Lung (tissue), 11 donors: ENCODE measurements at regions not wholly inside any gene's neighbourhood (a gene's known extent, or its start where the extent isn't known, plus 50 kb on each side); places are given as distances from the start of the nearest gene placed in this dataset.

ENCODE experiments used
- ATAC-seq: fragments of 200-7000 bp; cut with Tn5 transposase; one replicate; pipeline ENCODE4 v1.9.1; 2020; ENCODE audit warnings: moderate number of reproducible peaks; ENCODE audit not compliant: insufficient read depth, low FRiP score
- DNase-seq, 3 donors: peaks; one replicate each; pipeline ENCODE4 v3.0.0-alpha.2; 2013 to 2017
- H3K27ac ChIP-seq, 2 donors: one replicate each; pipeline ENCODE4 v1.5.1; 2013; ENCODE audit warnings: mild to moderate bottlenecking in 2 of 2, moderate library complexity in 2 of 2, control low read depth in 1 of 2, inconsistent platforms in 1 of 2, low read depth in 1 of 2, low read length in 1 of 2
- H3K27me3 ChIP-seq, 3 donors: one replicate each; pipeline ENCODE4 v1.5.1; 2013; ENCODE audit warnings: low read length in 2 of 3; ENCODE audit not compliant: control insufficient read depth in 3 of 3, insufficient read depth in 3 of 3
- H3K36me3 ChIP-seq, 4 donors: one replicate each; pipeline ENCODE4 v1.5.1; 2013; ENCODE audit warnings: low read length in 4 of 4, mild to moderate bottlenecking in 1 of 4, moderate library complexity in 1 of 4; ENCODE audit not compliant: control insufficient read depth in 4 of 4, insufficient read depth in 4 of 4
- H3K4me1 ChIP-seq, 5 donors: one replicate each; pipeline ENCODE4 v1.5.1; 2013; ENCODE audit warnings: low read length in 5 of 5, mild to moderate bottlenecking in 2 of 5, moderate library complexity in 1 of 5; ENCODE audit not compliant: control insufficient read depth in 5 of 5, insufficient read depth in 5 of 5
- H3K4me3 ChIP-seq: one replicate; pipeline ENCODE4 v1.5.1; 2013; ENCODE audit warnings: mild to moderate bottlenecking, control low read depth, moderate library complexity
- H3K9ac ChIP-seq, 2 donors: one replicate each; pipeline ENCODE4 v1.5.1; 2013; ENCODE audit warnings: low read length in 2 of 2, control low read depth in 1 of 2; ENCODE audit not compliant: insufficient read depth in 1 of 2
- H3K9me3 ChIP-seq, 4 donors: one replicate each; pipeline ENCODE4 v1.5.1; 2013; ENCODE audit warnings: low read length in 3 of 4, mild to moderate bottlenecking in 1 of 4, moderate library complexity in 1 of 4; ENCODE audit not compliant: control insufficient read depth in 4 of 4, insufficient read depth in 3 of 4
- WGBS, 2 donors: extraction: QIAGEN DNeasy Blood & Tissue Kit; methylation state at CpG; one replicate each; pipeline ENCODE4 v1.1.7; 2013; 5-methylcytosine and 5-hydroxymethylcytosine counted together
- TF ChIP-seq, protein P1 (sequence below): IDR thresholded peaks from 2 replicates; pipeline ENCODE4 v1.5.1; 2012; ENCODE audit warnings: mild to moderate bottlenecking; ENCODE audit errors: control extremely low read depth, extremely low read depth
- donor health status: control.
- donor health status: control.
- donor health status: Bipolar disorder and iron deficiency.
- donor health status: healthy.
- donor health status: DM: yes; HTN: yes; CAD: no.

DNA sequence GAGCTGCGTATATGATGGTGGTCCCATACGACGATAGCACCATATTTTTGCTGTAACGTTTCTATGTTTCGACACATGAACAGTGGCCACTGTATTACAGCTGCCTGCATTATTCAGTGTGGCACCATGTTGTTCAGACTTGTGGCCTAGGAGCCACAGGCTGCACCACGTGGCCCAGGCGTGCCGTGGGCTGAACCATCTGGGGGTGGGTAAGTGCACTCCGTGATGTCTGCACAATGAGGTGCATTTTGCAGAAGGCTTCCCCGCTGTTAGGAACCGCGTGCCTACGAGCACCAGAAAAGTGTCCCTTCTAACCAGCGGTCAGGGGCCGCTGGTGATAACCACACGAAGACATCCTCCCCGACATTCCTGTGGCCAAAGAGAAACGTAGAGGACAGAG, 433.7 kb upstream of the MYT1L start:
- 90 to 92% methylated on average over 18 of the region's 18 CpGs for WGBS, 2 donors
- Histone ChIP-seq H3K9me3 (peaks cover 0 to 6% (median 0%) of the 10 kb centered on the region in 4 donors), H3K9ac (no peak overlapping the region), H3K4me1 (peaks cover 0 to 3% (median 0%) of the 10 kb centered on the region in 5 donors), H3K27ac (no peak overlapping the region), H3K4me3 (no peak overlapping the region), H3K36me3 (no peaks in the 10 kb centered on the region), H3K27me3 (no peaks in the 10 kb centered on the region)
- DNase-seq (no peak), ATAC-seq (no peak)
- TF ChIP-seq, protein P1, sequence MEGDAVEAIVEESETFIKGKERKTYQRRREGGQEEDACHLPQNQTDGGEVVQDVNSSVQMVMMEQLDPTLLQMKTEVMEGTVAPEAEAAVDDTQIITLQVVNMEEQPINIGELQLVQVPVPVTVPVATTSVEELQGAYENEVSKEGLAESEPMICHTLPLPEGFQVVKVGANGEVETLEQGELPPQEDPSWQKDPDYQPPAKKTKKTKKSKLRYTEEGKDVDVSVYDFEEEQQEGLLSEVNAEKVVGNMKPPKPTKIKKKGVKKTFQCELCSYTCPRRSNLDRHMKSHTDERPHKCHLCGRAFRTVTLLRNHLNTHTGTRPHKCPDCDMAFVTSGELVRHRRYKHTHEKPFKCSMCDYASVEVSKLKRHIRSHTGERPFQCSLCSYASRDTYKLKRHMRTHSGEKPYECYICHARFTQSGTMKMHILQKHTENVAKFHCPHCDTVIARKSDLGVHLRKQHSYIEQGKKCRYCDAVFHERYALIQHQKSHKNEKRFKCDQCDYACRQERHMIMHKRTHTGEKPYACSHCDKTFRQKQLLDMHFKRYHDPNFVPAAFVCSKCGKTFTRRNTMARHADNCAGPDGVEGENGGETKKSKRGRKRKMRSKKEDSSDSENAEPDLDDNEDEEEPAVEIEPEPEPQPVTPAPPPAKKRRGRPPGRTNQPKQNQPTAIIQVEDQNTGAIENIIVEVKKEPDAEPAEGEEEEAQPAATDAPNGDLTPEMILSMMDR, result no peak

DNA sequence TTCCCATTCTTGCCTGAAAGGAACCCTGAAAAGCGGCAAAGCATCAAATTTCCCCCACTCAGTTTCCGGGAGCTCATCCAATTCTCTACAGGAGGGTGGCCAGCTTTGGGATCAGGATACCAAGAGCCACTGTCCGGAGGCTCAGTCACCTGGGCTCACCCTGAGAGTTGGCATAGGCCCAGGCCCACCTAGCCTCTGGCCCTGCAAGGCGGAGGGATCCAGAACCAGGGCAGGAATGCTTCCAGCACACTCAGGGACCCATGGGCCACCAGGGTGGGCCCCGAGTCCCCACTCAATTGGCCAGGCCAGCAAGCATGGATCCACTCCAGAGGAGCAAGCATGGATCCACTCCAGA, 432.9 kb upstream of the MYT1L start:
- H3K27me3 ChIP-seq, result no peaks in the 10 kb centered on the region
- H3K27ac ChIP-seq, result no peak overlapping the region
- H3K9me3 ChIP-seq, result peaks cover 0 to 6% (median 0%) of the 10 kb centered on the region in 4 donors
- H3K4me3 ChIP-seq, result no peak overlapping the region
- TF ChIP-seq, protein P1, result no peak
- H3K4me1 ChIP-seq, result peaks cover 0 to 3% (median 0%) of the 10 kb centered on the region in 5 donors
- WGBS, 2 donors, result 68 to 81% methylated on average over 5 of the region's 5 CpGs
- no peak for ATAC-seq
- no peaks in the 10 kb centered on the region for H3K36me3 ChIP-seq
- H3K9ac ChIP-seq, result no peak overlapping the region
- peak in 1 of 3 donors; percentile 15 for DNase-seq

DNA sequence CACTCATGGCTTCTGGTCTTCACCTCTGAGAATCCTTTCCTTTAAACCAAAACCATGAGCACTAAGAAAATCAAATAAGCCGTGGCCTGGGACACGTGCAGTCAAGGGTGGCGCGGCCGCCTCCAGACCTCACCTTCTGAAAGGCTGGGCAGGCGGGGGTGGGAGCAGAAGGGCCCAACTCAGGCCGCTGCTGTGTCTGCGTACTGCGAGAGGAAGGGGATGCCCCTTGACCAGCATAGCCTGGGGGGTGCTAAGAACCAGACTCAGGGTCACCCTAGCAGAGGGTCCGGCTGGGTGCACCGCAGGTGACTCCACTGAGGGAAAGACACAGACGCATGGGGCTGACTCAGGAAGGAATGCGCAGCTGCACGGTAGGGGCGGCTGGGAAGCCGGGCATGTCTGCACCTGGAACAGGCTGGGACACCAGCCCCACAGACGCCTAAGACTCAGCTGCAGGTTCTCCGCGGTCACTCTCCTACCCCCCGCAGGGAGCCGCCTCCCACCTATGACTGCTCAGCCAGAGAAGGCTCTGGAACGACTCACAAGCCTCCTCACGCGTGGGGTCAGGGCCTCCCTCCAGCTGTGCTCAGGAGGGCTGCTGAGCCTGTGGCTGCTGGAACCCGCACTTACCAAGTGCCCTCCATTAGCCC, 432.4 kb upstream of the MYT1L start:
- no peak overlapping the region for H3K9ac ChIP-seq
- peaks cover 0 to 3% (median 0%) of the 10 kb centered on the region in 5 donors for H3K4me1 ChIP-seq
- no peak overlapping the region for H3K27ac ChIP-seq
- TF ChIP-seq, protein P1, result no peak
- no peak for DNase-seq
- no peaks in the 10 kb centered on the region for H3K36me3 ChIP-seq
- WGBS, 2 donors, result 86 to 87% methylated on average over 25 of the region's 25 CpGs
- H3K27me3 ChIP-seq, result no peaks in the 10 kb centered on the region
- ATAC-seq, result no peak
- peaks cover 0 to 6% (median 0%) of the 10 kb centered on the region in 4 donors for H3K9me3 ChIP-seq
- no peak overlapping the region for H3K4me3 ChIP-seq

DNA sequence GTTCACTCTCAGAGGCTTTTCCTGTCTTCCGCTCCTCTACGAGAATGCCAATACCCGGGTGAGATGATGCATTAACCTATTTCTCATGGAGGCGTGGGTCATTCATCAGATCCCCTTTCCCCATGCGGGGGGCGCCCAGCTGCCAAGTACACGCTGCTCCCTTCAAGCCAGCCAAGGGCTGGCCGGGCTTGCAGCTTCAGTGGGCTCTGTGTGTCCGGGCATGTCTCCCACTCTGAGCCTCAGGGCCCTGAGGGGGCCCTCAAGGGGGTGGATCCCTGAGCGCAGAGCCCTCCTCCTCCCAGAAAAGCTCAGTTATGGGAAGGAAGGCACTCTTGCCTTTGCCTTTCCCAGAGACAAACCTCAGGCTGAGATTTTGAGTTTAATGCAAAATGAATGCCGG, 431.8 kb upstream of the MYT1L start:
- TF ChIP-seq, protein P1, result no peak

More for the DNA sequence above, 431.8 kb upstream of the MYT1L start:
- H3K27me3 ChIP-seq, result no peaks in the 10 kb centered on the region
- WGBS, 2 donors, result 74 to 76% methylated on average over 11 of the region's 11 CpGs
- H3K4me3 ChIP-seq, result no peak overlapping the region
- no peak overlapping the region for H3K9ac ChIP-seq
- no peak overlapping the region for H3K27ac ChIP-seq
- H3K9me3 ChIP-seq, result peaks cover 0 to 6% (median 0%) of the 10 kb centered on the region in 4 donors
- peaks cover 0 to 3% (median 0%) of the 10 kb centered on the region in 5 donors for H3K4me1 ChIP-seq
- DNase-seq (no peak), ATAC-seq (no peak)
- no peaks in the 10 kb centered on the region for H3K36me3 ChIP-seq
